CD4-positive, alpha-beta T cell treated with Interleukin-4 for 4 hours (primary cell): ENCODE measurements at regions not wholly inside any gene's neighbourhood (a gene's known extent, or its start where the extent isn't known, plus 50 kb on each side); places are given as distances from the start of the nearest gene placed in this dataset.
"Not testable (repeated sequence)": the region's sequence is repeated elsewhere in the genome, so short reads cannot be mapped to it uniquely, and the experiment has no call there.

ENCODE experiments used
- DNase-seq: peaks from one replicate; pipeline ENCODE4 v3.0.0-alpha.2; 2020

- DNase-seq, result no peak
These were observed 177.1 kb upstream of the ARHGEF26 start for GRCh38 chr3:153944084-153944483.

- no peak for DNase-seq
These were observed 169.9 kb upstream of the ARHGEF26 start for GRCh38 chr3:153951276-153951675.

DNA sequence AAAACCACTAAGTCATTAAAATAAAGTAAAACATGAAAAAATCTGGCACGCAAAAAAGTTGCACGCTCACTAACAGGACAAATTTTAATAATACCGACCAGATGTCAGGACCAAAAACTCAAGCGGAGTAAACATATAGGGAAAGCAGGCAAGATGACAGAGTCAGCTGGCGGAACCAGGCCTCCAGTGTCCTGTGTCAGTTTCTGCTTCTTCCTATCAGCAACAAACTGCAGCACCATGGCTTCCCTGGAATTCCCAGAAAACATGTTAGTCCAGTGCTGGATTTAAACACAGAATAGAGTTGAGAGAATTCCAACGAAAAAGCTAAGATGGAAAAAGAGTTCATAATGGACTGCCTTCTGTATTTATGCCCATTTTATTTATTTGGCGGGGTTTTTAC lies 169.1 kb upstream of the ARHGEF26 start:
- no peak for DNase-seq

GRCh38 chr3:153956613-153957012 lies 164.6 kb upstream of the ARHGEF26 start:
- no peak for DNase-seq

DNA sequence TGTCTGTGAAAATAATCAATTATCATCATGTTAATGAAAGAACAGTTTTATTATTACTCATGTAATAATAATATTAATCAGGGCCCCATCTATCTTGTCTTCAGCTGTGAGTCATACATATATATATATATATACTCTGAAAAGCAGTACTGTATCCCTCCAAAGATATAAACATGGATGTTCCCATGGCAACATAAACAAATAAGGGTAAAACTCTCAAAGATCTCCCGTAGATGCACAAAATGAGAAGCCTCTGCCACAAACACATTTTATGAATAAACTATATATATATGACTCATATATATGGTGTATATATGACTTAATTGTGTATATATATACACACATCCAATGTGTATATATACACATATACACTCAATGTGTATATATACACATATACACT lies 163.8 kb upstream of the ARHGEF26 start:
- DNase-seq, result no peak

DNA sequence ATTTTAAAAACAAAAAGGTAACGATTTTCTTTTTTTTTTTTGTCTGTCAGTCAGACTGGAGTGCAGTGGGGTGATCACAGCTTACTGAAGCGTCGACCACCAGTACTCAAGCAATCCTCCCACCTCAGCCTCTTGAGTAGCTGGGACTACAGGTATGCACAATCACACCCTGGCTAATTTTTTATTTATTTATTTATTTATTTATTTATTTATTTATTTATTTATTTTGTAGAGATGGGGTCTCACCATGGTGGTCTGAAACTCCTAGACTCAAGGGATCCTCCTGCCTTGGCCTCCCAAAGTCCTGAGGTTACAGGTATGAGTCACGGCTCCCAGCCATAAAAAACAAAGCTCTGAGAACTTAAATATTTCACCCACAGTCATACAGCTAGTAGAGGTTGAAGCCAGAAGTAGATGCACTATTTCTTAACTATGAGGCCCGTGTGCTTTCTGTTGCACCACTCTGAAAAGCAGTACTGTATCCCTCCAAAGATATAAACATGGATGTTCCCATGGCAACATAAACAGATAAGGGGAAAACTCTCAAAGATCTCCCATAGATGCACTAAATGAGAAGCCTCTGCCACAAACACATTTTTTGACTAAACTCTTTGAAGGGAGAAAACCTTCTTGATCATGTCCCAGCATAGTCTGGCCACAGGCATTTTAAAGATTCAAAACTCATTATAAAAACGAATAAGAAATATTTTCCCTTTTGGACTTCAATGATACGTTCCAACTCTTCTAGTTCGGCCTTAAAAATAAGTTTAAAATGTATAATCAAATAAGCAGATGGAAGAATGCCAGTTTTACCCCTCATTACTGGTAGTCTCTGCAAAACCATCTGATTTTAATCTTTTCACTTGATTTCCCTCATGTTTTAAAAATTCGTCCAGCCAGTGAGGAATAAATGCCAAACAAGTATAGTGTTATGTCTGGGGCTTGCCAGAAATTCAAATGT lies 162.3 kb upstream of the ARHGEF26 start:
- no peak for DNase-seq

- DNase-seq, result no peak
These were observed 160.6 kb upstream of the ARHGEF26 start for GRCh38 chr3:153960458-153961074.

DNA sequence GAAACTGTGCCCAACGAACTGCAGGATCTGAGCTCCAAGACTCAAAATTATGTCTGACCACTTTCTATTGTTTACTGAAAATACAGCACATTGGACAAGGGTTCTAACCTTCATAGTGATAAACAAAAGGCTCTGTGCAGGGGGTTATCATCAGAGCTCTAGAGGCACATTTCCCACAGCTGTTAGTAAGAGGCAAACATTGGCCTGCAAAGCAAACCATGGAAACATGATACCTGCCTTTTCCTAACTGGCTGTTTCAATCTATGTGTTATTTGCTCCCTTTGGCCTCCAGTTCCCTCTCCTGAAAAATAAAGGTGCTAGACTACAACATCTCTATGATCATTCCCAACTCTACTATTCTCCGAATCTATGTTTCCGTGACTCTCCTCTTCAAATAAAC lies 159.7 kb upstream of the ARHGEF26 start:
- no peak for DNase-seq

- DNase-seq, result no peak
These were observed 158.2 kb upstream of the ARHGEF26 start for GRCh38 chr3:153963012-153963411.

DNA sequence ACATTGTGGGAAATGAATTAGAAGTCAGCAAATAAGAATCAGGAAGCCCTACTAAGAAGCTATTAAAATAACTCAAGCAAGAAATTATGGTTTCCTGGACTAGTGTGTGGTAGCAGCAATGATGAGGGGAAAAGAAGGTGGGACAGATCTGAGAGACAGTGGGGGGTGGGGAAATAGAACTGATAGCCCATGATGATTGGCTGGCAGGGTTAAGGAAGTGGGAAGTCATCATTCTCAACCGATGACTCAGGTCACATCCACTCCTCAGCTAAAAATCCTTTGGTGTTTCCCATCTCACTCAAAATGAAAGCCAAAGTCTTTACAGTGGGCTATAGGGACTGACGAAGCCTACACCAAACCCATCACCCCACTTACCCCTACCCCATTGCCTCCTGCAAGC lies 153.9 kb upstream of the ARHGEF26 start:
- no peak for DNase-seq

- DNase-seq, result no peak
These were observed 151.1 kb upstream of the ARHGEF26 start for GRCh38 chr3:153970047-153970446.

DNA sequence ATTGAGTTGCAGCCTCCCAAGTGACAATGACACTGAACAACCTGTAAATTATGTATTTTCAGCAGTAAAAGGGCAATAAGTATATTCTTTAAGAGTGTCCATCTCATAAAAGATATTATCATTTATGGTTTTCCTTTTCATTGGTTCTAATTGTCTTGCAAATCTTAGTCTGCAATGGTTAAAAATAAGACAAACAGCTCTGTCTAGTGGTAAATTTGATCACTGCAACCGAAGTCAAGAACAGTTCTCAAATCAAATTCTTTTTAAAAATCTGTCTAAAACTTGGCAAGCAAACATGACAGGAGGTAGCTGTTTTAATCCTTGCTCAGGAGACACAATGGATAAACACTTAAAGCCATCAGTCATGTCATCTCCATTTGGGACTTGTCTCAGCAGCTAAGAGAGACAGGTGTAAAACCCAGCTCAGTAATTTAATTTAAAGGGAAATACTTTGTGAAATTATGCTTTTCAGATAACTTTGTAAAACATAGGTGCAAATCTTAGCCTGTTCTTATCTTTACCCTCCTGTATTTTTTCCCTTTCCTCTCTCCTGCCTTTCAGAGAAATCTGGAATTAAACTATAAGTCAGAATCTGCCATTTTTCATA lies 150.3 kb upstream of the ARHGEF26 start:
- no peak for DNase-seq

DNA sequence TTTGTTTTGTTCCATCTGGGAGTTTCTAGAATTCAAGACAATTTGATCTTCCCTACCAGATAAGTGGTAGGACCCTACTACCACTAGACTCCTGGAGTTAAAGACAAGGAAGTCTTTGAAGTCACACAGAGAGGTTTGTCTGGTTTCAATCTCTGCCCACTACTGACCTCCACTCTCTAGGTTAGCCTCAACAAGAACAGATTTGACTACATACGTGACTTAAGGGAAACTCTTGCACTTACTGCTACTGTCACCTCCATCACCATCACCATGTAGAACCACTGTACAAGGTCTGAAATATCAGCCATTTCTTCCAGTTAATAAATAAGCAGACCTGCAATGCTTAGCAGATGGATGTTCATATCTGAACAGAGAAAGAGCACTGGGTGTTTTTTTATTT lies 148.3 kb upstream of the ARHGEF26 start:
- no peak for DNase-seq

DNA sequence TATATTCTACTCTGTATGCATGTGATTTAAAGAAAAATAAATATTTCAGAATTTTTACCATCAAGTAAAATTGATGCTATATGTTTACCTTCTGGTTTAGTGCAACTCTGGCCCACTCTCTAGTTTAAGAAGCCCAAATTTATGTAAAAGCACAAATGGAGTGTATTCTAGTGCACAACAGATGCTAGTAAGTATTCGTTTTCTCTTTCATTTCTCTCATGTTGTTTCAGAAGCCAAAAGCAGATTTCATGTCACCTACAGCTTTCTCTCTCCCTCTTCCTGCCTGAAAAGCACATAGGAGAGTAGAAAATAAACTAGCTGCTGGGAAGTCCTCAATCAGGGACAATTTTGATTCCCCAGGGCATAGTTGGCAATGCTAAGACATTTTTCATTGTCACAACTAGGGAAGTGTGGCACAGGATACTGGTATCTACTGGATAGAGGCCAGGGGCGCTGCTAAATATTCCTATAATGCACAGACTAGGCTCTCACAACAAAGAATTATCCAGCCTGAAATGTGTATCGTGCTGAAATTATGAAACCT lies 147.4 kb upstream of the ARHGEF26 start:
- no peak for DNase-seq

DNA sequence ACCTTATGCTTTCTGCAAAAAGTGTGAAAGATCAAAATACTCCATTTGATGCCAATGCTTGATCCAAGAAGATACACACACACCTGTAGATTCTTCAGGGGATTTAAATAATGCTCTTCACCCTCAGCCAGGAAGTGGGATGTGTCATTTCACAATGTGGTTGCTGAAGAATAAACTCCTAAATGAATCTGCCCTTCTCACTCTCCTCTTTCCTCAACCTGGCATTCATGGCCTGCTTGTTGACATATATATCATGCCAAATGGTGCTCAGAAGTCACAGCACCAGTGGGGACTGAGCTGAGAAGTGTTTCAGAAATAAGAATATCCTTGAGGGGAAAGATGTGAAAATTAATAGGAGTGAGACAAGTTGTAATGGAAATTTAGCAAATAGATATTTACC lies 146.6 kb upstream of the ARHGEF26 start:
- no peak for DNase-seq

- no peak for DNase-seq
These were observed 144.2 kb upstream of the ARHGEF26 start for GRCh38 chr3:153976891-153977554.

DNA sequence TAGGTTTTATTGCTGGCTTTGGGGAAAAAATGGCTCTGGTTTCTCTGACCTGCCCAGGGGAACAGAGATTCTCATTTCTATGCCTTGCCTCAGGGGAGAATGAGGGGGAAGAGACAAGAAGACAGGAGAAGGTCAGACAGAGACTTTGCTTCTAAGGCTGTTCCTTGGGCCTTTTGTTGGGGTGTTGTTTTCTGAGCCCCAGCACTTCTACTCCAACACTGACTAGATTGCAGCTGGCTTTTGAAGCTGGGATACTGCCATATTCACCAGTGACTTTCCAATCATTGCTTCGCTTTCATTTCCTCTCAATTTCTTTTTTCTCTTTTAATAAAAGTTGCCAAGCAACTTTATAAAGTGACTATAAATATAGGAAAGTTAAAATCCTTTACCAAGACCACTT lies 143.2 kb upstream of the ARHGEF26 start:
- DNase-seq, result no peak

DNA sequence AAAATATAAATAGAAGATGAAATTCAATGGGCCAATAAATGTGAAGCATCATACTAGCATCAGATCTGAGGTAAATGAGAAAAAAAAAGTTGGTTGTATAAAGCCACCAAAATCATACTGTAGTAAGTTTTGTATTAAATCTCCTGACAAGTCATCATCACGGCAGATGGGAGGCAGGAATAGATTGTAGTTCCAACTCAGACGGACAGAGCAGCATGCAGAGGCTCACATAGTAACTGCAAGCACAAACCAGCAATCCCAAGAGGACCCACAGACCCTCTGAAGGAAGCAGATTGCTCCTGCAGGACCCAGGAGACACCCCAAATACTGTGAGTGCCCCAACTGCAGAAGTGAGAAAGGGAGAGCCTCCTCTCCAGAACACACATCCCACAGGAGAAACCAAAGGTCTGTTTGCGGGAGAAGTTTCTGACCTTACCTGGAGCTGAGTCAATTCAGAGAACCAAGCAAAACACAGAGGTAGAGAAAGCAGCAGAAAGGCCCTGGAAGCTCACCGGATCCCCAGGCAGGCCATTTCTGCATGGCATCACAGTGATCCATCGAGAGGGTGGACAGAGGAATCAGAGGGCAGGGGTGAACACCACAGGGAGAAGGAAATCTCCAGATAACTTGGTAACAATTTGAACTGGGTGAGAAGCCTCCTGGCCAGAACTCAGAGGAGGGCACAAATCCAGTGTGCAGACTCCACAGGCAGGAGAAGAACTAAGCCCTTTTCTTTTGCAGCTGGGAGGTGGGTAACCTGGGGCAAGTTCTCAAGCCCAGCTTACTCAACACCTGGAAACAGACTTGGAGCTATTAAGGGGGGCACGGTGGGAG lies 141.6 kb upstream of the ARHGEF26 start:
- no peak for DNase-seq

- DNase-seq, result no peak
These were observed 141.0 kb upstream of the ARHGEF26 start for GRCh38 chr3:153980252-153980590.

DNA sequence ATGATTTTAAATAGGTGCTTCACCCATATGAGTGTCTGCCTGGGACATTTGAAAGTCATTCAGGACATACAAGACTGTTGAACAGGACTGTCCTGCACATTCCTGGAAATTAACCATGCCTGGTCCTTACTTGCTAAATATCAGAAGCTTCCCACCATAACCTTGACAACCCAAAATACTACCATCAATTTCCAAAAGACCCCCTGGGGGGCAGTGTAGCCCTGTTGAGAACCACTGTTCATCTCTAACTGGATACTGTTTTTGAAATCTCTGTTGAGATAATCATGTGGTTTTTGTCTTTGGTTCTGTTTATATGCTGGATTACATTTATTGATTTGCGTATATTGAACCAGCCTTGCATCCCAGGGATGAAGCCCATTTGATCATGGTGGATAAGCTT lies 123.8 kb upstream of the ARHGEF26 start:
- DNase-seq, result not testable (repeated sequence)

DNA sequence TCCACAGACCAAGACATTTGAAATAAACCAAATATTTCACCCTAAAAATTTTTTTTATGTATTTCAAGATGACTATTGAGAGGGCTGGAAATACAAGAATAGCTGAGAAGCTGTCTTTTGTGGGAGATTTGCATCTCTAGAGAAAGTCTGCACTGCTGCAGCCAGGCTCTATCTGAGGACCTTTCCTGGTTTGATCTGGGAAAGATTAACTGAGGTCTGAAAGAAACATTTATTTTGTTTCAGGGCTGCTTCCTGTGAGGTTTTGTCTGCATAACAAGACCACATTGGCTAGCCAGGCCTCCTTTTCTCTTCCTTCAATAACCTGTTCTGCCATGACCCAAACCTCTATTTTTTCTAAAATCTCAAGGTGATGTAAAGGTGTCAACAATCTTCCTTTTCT lies 117.5 kb upstream of the ARHGEF26 start:
- no peak for DNase-seq

GRCh38 chr3:154011036-154011435 lies 110.2 kb upstream of the ARHGEF26 start:
- DNase-seq, result no peak
